HepG2 (cell line): ENCODE measurements at regions not wholly inside any gene's neighbourhood (a gene's known extent, or its start where the extent isn't known, plus 50 kb on each side); places are given as distances from the start of the nearest gene placed in this dataset.

ENCODE experiments used
- ATAC-seq: fragments of 200-7000 bp; cut with Tn5 transposase; 3 replicates; pipeline ENCODE4 v1.9.1; 2020; ENCODE audit warnings: mild to moderate bottlenecking, moderate library complexity
- BruUV-seq: library from RNA; stranded (reverse); fragments of 400-500 nt; replicated peaks from 2 replicates; lab custom pipeline; 2021; lab: Mats Ljungman, UMichigan
- CTCF ChIA-PET: fragments of 300-600 bp; formaldehyde crosslinking; extraction: SDS; loops from one replicate; lab custom pipeline; 2021; ENCODE audit warnings: low total read pairs, inconsistent platforms, low intra/inter-chr PET ratio; lab: Yijun Ruan, JAX
- POLR2A ChIA-PET: fragments of 350-600 bp; sonication (Branson Sonifier 250); formaldehyde crosslinking; loops from one replicate; lab custom pipeline; 2020; ENCODE audit warnings: antibody characterized with exemption, inconsistent platforms; lab: Yijun Ruan, JAX
- DNase-seq: peaks from one replicate; pipeline ENCODE4 v3.0.0-alpha.2; 2015; ENCODE audit warnings: low spot score
- FAIRE-seq: peaks from 3 replicates; lab custom pipeline; 2011; peaks lifted over from hg19 to GRCh38; lab: Jason Lieb, UNC
- H2AFZ ChIP-seq: one replicate; pipeline ENCODE4 v1.6.1; 2011; ENCODE audit warnings: low read length, inconsistent platforms
- H3K27ac ChIP-seq: fragments of 300-600 bp; 3 replicates; pipeline ENCODE4 v1.8.0; 2011; ENCODE audit warnings: mixed run types, mild to moderate bottlenecking, mixed read lengths, low read length, inconsistent platforms; ENCODE audit not compliant: insufficient read depth; ENCODE audit errors: extremely low read length
- H3K27me3 ChIP-seq, 2 experiments: fragments of 200-600 bp in 1 of 2; 2 replicates in 1 of 2; 3 replicates in 1 of 2; pipeline versions ENCODE4 v1.6.0 to v1.8.0; 2011; ENCODE audit warnings: low read length in 2 of 2, mild to moderate bottlenecking in 2 of 2, moderate library complexity in 2 of 2, inconsistent platforms in 1 of 2; ENCODE audit not compliant: insufficient read depth in 2 of 2, control insufficient read depth in 1 of 2
- H3K36me3 ChIP-seq, 2 experiments: fragments of 200-600 bp in 1 of 2; replicated peaks in 1 of 2; 2 replicates in 1 of 2; 3 replicates in 1 of 2; pipeline versions ENCODE4 v1.5.1 to v1.8.0; 2011; ENCODE audit warnings: low read length in 2 of 2, inconsistent platforms in 1 of 2; ENCODE audit not compliant: insufficient read depth in 2 of 2, control insufficient read depth in 1 of 2
- H3K4me1 ChIP-seq: 2 replicates; pipeline ENCODE4 v1.5.1; 2012; ENCODE audit warnings: low read length, inconsistent platforms; ENCODE audit not compliant: insufficient read depth
- H3K4me2 ChIP-seq: 2 replicates; pipeline ENCODE4 v1.6.0; 2011; ENCODE audit warnings: low read depth, low read length, inconsistent platforms
- H3K4me3 ChIP-seq, 3 experiments: fragments of 200-600 bp in 1 of 3; sonication (generic), shearing (Covaris generic) in 1 of 3; replicated peaks in 1 of 3; 2 replicates each; pipeline ENCODE4 v1.5.1; 2011 to 2016; ENCODE audit warnings: low read length in 3 of 3, inconsistent platforms in 2 of 3, low read depth in 2 of 3, mild to moderate bottlenecking in 2 of 3, control low read depth in 1 of 3, mixed read lengths in 1 of 3; ENCODE audit not compliant: insufficient read depth in 1 of 3
- H3K79me2 ChIP-seq: one replicate; pipeline ENCODE4 v1.6.1; 2011; ENCODE audit warnings: low read length, inconsistent platforms; ENCODE audit not compliant: insufficient read depth
- H3K9ac ChIP-seq: 2 replicates; pipeline ENCODE4 v1.6.0; 2011; ENCODE audit warnings: mild to moderate bottlenecking, low read depth, low read length, inconsistent platforms; ENCODE audit not compliant: insufficient read depth
- H3K9me3 ChIP-seq: 2 replicates; pipeline ENCODE4 v1.5.1; 2012; ENCODE audit warnings: mild to moderate bottlenecking, low read length
- H4K20me1 ChIP-seq: 2 replicates; pipeline ENCODE4 v1.6.0; 2011; ENCODE audit warnings: inconsistent platforms, mild to moderate bottlenecking, low read length, moderate library complexity; ENCODE audit not compliant: insufficient read depth
- ATF6 ChIP-seq: sonication (generic); formaldehyde crosslinking; conservative IDR thresholded peaks from 2 replicates; pipeline ENCODE4 v1.4.0; 2020; ENCODE audit warnings: missing genetic modification reagents
- CBFB ChIP-seq: sonication (generic); formaldehyde crosslinking; IDR thresholded peaks from 2 replicates; pipeline ENCODE4 v1.4.0; 2020; ENCODE audit warnings: missing genetic modification reagents
- ELF1 ChIP-seq: sonication (generic); formaldehyde crosslinking; IDR thresholded peaks from 2 replicates; pipeline ENCODE4 v1.4.0; 2020; ENCODE audit warnings: missing genetic modification reagents
- ETV5 ChIP-seq: IDR thresholded peaks from 2 replicates; pipeline ENCODE4 v1.6.1; 2018; ENCODE audit warnings: missing biosample characterization, missing genetic modification reagents, inconsistent platforms, borderline replicate concordance
- HES4 ChIP-seq: sonication (generic); formaldehyde crosslinking; IDR thresholded peaks from 2 replicates; pipeline ENCODE4 v1.9.0; 2021; ENCODE audit warnings: mild to moderate bottlenecking, missing genetic modification reagents, borderline replicate concordance
- PBX2 ChIP-seq: IDR thresholded peaks from 2 replicates; pipeline ENCODE4 v1.6.1; 2016; ENCODE audit warnings: control low read depth
- POGK ChIP-seq: sonication (generic); formaldehyde crosslinking; conservative IDR thresholded peaks from 2 replicates; pipeline ENCODE4 v1.8.0; 2022; ENCODE audit warnings: mild to moderate bottlenecking, moderate library complexity, missing genetic modification reagents
- RNF2 ChIP-seq: fragments of 450-650 bp; conservative IDR thresholded peaks from 2 replicates; pipeline ENCODE4 v1.6.1; 2016; ENCODE audit warnings: low read depth
- SETDB1 ChIP-seq: sonication (generic); formaldehyde crosslinking; IDR thresholded peaks from 2 replicates; pipeline ENCODE4 v1.5.1; 2020; ENCODE audit warnings: missing genetic modification reagents, mild to moderate bottlenecking, borderline replicate concordance
- TAF15 ChIP-seq: fragments of 200-400 bp; formaldehyde crosslinking; IDR thresholded peaks from one replicate; pipeline ENCODE4 v1.6.1; 2018; ENCODE audit warnings: mild to moderate bottlenecking, low read depth, low read length; ENCODE audit not compliant: poor library complexity, severe bottlenecking
- TCF12 ChIP-seq, 2 experiments: fragments of 450-650 bp in 1 of 2; sonication (generic) in 1 of 2; formaldehyde crosslinking in 1 of 2; IDR thresholded peaks; 2 replicates each; pipeline versions ENCODE4 v1.6.1 to v1.8.0; 2017 to 2022; ENCODE audit warnings: antibody characterized with exemption in 1 of 2, mild to moderate bottlenecking in 1 of 2, missing genetic modification reagents in 1 of 2, moderate library complexity in 1 of 2
- TFDP2 ChIP-seq: sonication (generic); formaldehyde crosslinking; IDR thresholded peaks from 2 replicates; pipeline ENCODE4 v1.4.0; 2020; ENCODE audit warnings: missing genetic modification reagents
- ZNF12 ChIP-seq: sonication (generic); formaldehyde crosslinking; IDR thresholded peaks from 2 replicates; pipeline ENCODE4 v1.5.0; 2020; ENCODE audit warnings: missing genetic modification reagents
- ZNF180 ChIP-seq: sonication (generic); formaldehyde crosslinking; IDR thresholded peaks from 2 replicates; pipeline ENCODE4 v1.4.0; 2020; ENCODE audit warnings: low read depth, missing genetic modification reagents, borderline replicate concordance
- ZNF263 ChIP-seq: sonication (generic); formaldehyde crosslinking; IDR thresholded peaks from 2 replicates; pipeline ENCODE4 v1.4.0; 2020; ENCODE audit warnings: missing genetic modification reagents
- ZNF484 ChIP-seq: sonication (generic); formaldehyde crosslinking; IDR thresholded peaks from 2 replicates; pipeline ENCODE4 v1.5.1; 2020; ENCODE audit warnings: mild to moderate bottlenecking, low read depth, missing genetic modification reagents, borderline replicate concordance
- ZNF550 ChIP-seq: sonication (generic); formaldehyde crosslinking; IDR thresholded peaks from 2 replicates; pipeline ENCODE4 v1.4.0; 2020; ENCODE audit warnings: mild to moderate bottlenecking, missing genetic modification reagents, borderline replicate concordance
- ZNF597 ChIP-seq: sonication (generic); formaldehyde crosslinking; IDR thresholded peaks from 2 replicates; pipeline ENCODE4 v1.5.0; 2020; ENCODE audit warnings: missing genetic modification reagents
- ZNF607 ChIP-seq: sonication (generic); formaldehyde crosslinking; IDR thresholded peaks from 2 replicates; pipeline ENCODE4 v1.5.1; 2020; ENCODE audit warnings: missing genetic modification reagents, mild to moderate bottlenecking, borderline replicate concordance
- WGBS: methylation state at CpG from one replicate; pipeline ENCODE4 v1.1.6; 2017; ENCODE audit warnings: low lambda C conversion rate; 5-methylcytosine and 5-hydroxymethylcytosine counted together
- in situ Hi-C: cut with HindIII; loops from 2 replicates; pipeline ENCODE4 v1.10.0; 2017; ENCODE audit warnings: low pct_unique_long_range_greater_than_20kb; ENCODE audit not compliant: extremely low pct_ligation_motif_present
- intact Hi-C: fragments of 100-400 bp; cut with micrococcal nuclease; formaldehyde crosslinking; loops from one replicate; pipeline ENCODE4 v1.10.0; 2022; ENCODE audit not compliant: unreplicated experiment

GRCh38 chr4:33176566-33176965 lies 2456.4 kb downstream of the PCDH7 start:
- no peak overlapping the region for H3K9ac ChIP-seq
- H3K36me3 ChIP-seq: no peaks in the 10 kb centered on the region
- FAIRE-seq (no peak), DNase-seq (no peak), ATAC-seq (no peak)
- H3K4me1 ChIP-seq: no peaks in the 10 kb centered on the region
- WGBS: 0% methylated on average over 1 of the region's 1 CpG
- H3K27me3 ChIP-seq: no peaks in the 10 kb centered on the region
- in situ Hi-C loops (no loop called here), intact Hi-C loops (no loop called here)
- ChIA-PET POLR2A (no interaction called here), CTCF (no interaction called here)
- no peak overlapping the region for H3K27ac ChIP-seq
- H4K20me1 ChIP-seq: no peaks in the 10 kb centered on the region
- H3K9me3 ChIP-seq: peaks cover 33% of the 10 kb centered on the region; the same call in 1 of the 2 replicates
- no peak overlapping the region for H3K4me3 ChIP-seq
- BruUV-seq: no TSS peak
- no peaks in the 10 kb centered on the region for H3K79me2 ChIP-seq
- H3K4me2 ChIP-seq: no peak overlapping the region
- no peak overlapping the region for H2AFZ ChIP-seq
- no peak for TF ChIP-seq HES4 (CRISPR knock-in tag)
- no peak for TF ChIP-seq ZNF484 (CRISPR knock-in tag)
- TF ChIP-seq RNF2: no peak
- no peak for TF ChIP-seq ZNF550 (CRISPR knock-in tag)
- TF ChIP-seq ELF1: no peak
- TF ChIP-seq TCF12 (IDR thresholded peaks at IDR 0.05): no peak
- TF ChIP-seq TCF12 (CRISPR knock-in tag; IDR thresholded peaks at IDR 0.05): no peak
- TF ChIP-seq CBFB (CRISPR knock-in tag): no peak
- no peak for TF ChIP-seq ZNF12 (CRISPR knock-in tag)
- TF ChIP-seq TAF15: no peak
- TF ChIP-seq POGK: no peak
- TF ChIP-seq SETDB1 (CRISPR knock-in tag): no peak
- no peak for TF ChIP-seq ZNF180
- no peak for TF ChIP-seq PBX2 (CRISPR knock-in tag)
- TF ChIP-seq ZNF607 (CRISPR knock-in tag): no peak
- TF ChIP-seq ZNF597 (CRISPR knock-in tag): no peak
- TF ChIP-seq ZNF263 (CRISPR knock-in tag): no peak
- no peak for TF ChIP-seq ATF6
- no peak for TF ChIP-seq TFDP2 (CRISPR knock-in tag)
- no peak for TF ChIP-seq ETV5 (CRISPR knock-in tag)
